Peyer's patch (tissue), 4 donors: ENCODE measurements at regions not wholly inside any gene's neighbourhood (a gene's known extent, or its start where the extent isn't known, plus 50 kb on each side); places are given as distances from the start of the nearest gene placed in this dataset.

Experiments used
- DNase-seq, 3 donors: peaks; one replicate each; pipeline ENCODE4 v3.0.0-alpha.2; 2017 to 2019
- H3K27ac ChIP-seq, 4 donors: fragments of 200-600 bp; sonication (generic); one replicate each; pipeline ENCODE4 v1.5.1; 2016 to 2019
- H3K27me3 ChIP-seq, 2 donors: fragments of 200-600 bp; sonication (generic); one replicate each; pipeline ENCODE4 v1.5.1; 2019
- H3K36me3 ChIP-seq, 3 donors: fragments of 200-600 bp; sonication (generic); one replicate each; pipeline ENCODE4 v1.5.1; 2016 to 2019
- H3K4me1 ChIP-seq, 4 donors: fragments of 200-600 bp; sonication (generic); one replicate each; pipeline ENCODE4 v1.5.1; 2016 to 2019
- H3K4me3 ChIP-seq, 4 donors: fragments of 200-600 bp; sonication (generic); 1 replicate in 3 of 4; 2 replicates in 1 of 4; pipeline ENCODE4 v1.5.1; 2016 to 2019; ENCODE audit warnings: mild to moderate bottlenecking in 1 of 4
- H3K9me3 ChIP-seq, 4 donors: fragments of 200-600 bp; sonication (generic); one replicate each; pipeline ENCODE4 v1.5.1; 2016 to 2019; ENCODE audit warnings: mild to moderate bottlenecking in 1 of 4
- CTCF ChIP-seq, 6 experiments: fragments of 450-650 bp in 4 of 6; fragments of 200-600 bp in 2 of 6; sonication (generic) in 1 of 6; IDR thresholded peaks; one replicate each; pipeline ENCODE4 v1.5.1; 2017 to 2019; ENCODE audit warnings: antibody characterized with exemption in 6 of 6, mild to moderate bottlenecking in 3 of 6, moderate library complexity in 1 of 6
- POLR2A ChIP-seq, 2 donors: fragments of 450-650 bp; IDR thresholded peaks; one replicate each; pipeline ENCODE4 v1.5.1; 2017; ENCODE audit warnings: antibody characterized with exemption in 2 of 2, mild to moderate bottlenecking in 2 of 2, moderate library complexity in 2 of 2

DNA sequence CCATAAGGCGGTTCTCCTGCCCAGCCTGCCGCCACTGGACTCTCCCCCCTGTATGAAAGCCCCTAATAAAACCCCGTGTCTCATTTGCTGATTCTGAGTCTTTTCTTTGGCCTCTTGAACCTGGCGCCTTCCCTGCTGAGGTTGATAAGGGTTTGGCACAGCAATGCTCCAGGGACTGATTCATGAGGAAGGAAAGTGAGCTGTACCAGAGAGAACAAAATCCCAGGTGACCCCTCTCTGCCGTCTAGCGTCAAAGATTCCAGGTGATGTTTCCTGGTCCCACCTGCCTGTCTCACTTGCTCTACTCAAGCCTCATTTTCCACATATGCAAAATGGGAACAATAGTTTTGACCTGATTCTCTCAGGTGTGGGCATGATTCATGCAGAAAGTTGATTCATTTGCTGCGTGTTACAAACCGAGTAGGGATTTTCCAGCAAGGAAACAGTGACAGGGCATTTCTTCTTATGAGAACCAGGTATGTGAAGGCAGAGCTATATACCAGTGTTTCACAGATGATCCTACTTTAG lies 730.6 kb upstream of the IGFBP3 start:
- peak overlapping the region in 3 of 4 donors; percentile 56 to 89 (median 86) for H3K27ac ChIP-seq
- no peaks in the 10 kb centered on the region for H3K9me3 ChIP-seq
- no peaks in the 10 kb centered on the region for H3K27me3 ChIP-seq
- H3K4me1 ChIP-seq = peaks cover 0 to 7% (median 0%) of the 10 kb centered on the region in 4 donors
- H3K4me3 ChIP-seq = no peak overlapping the region
- DNase-seq = peak in 2 of 3 donors; percentile 70 to 76
- TF ChIP-seq POLR2A (IDR thresholded peaks at IDR 0.05) (no peak), CTCF (IDR thresholded peaks at IDR 0.05) (peak in 1 of 6 experiments; percentile 10)
- H3K36me3 ChIP-seq = no peaks in the 10 kb centered on the region

DNA sequence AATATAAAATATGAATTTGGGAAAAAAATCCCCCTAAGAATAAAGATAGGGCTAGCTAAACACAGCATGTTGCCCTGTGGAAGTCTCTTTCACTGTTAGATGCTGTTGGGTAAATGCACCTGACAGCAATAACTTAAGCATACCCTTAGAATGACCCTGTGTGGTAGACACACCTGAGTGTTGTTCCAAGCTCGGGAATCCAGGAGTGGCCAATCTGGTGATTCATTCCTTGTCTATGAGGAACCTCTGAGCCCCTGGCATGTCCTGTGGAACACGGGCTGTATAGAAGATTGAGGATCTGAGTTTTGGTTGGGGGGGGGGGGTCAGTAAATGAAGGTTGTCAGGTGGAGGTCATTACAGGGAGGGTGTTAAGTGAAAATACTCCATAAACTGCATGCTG lies 730.0 kb upstream of the IGFBP3 start:
- no peaks in the 10 kb centered on the region for H3K27me3 ChIP-seq
- DNase-seq = peak in 1 of 3 donors; percentile 79
- peaks cover 0 to 7% (median 0%) of the 10 kb centered on the region in 4 donors for H3K4me1 ChIP-seq
- no peak overlapping the region for H3K4me3 ChIP-seq
- H3K9me3 ChIP-seq = no peaks in the 10 kb centered on the region
- peak overlapping the region in 3 of 4 donors; percentile 56 to 89 (median 86) for H3K27ac ChIP-seq
- no peaks in the 10 kb centered on the region for H3K36me3 ChIP-seq
- TF ChIP-seq CTCF (IDR thresholded peaks at IDR 0.05) (no peak), POLR2A (IDR thresholded peaks at IDR 0.05) (no peak)

DNA sequence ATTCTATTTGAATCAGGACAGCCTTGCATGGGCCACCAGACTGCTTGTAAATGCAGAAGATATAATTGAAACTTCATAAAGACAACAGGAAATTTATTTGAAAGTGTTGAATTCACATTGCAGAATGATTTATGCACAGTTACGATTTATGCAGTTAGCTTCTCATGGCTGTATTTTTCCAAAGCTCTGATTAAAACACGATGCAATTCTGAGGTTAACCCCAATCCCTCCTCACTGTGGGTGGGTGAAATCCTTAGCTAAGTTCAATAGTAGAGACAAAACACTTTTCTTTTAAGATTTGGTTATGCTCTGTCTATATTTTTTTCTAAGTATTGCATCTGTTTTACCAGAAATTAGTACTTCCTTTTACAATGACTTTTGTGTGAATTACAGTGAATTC lies 728.8 kb upstream of the IGFBP3 start:
- no peaks in the 10 kb centered on the region for H3K27me3 ChIP-seq
- no peak for DNase-seq
- no peaks in the 10 kb centered on the region for H3K9me3 ChIP-seq
- H3K4me3 ChIP-seq = no peak overlapping the region
- no peaks in the 10 kb centered on the region for H3K36me3 ChIP-seq
- TF ChIP-seq POLR2A (IDR thresholded peaks at IDR 0.05) = no peak
- TF ChIP-seq CTCF (IDR thresholded peaks at IDR 0.05) = no peak
- no peak overlapping the region for H3K27ac ChIP-seq
- peaks cover 0 to 7% (median 0%) of the 10 kb centered on the region in 4 donors for H3K4me1 ChIP-seq

DNA sequence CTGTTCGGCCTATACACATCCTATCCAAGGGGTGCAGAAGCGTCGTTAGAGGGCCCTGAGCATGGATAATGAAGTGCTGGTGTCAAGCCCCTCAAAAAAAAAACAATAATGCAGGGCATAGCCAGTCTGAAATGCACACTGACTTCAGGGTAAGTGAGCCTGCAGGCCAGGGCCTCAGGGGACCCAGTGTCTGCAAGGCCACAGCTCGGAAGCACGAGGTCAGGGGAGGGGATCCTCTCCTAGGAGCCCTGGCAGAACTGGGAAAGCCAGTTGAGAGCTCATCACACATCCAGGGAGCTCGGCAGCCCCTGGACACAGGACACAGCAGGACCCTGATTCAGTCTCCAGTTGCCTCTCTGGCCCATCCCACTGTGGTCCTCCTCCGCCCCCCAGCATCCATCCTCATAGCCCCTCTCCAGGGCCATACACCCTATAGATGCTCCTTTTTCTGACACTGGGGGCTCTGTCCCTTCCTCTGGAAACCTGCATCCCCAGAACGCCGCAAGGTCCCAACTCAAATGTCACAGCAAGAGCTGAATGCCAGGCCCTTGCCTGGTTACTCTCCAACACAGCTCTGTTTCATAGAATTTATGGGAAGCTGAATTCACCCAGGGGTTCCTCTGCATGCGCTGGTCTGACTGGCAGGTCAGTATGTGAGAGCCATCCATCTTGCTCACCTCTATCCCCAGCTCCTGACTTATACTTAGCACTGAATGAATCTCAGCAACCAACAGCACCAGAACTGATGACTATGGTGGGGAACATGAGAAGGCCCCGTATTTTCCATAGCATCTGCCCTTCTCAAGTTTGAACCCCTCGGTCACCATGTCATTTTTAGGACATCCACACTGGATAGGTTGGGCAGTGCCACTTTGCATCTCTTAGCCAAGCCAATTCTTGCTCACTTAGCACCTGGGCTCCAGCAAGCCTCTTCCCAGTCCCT lies 717.0 kb upstream of the IGFBP3 start:
- no peak for TF ChIP-seq CTCF (IDR thresholded peaks at IDR 0.05)
- no peak for TF ChIP-seq POLR2A (IDR thresholded peaks at IDR 0.05)
- no peak overlapping the region for H3K4me3 ChIP-seq
- H3K4me1 ChIP-seq = no peaks in the 10 kb centered on the region
- no peaks in the 10 kb centered on the region for H3K9me3 ChIP-seq
- no peaks in the 10 kb centered on the region for H3K27me3 ChIP-seq
- no peak for DNase-seq
- no peaks in the 10 kb centered on the region for H3K36me3 ChIP-seq
- no peak overlapping the region for H3K27ac ChIP-seq

DNA sequence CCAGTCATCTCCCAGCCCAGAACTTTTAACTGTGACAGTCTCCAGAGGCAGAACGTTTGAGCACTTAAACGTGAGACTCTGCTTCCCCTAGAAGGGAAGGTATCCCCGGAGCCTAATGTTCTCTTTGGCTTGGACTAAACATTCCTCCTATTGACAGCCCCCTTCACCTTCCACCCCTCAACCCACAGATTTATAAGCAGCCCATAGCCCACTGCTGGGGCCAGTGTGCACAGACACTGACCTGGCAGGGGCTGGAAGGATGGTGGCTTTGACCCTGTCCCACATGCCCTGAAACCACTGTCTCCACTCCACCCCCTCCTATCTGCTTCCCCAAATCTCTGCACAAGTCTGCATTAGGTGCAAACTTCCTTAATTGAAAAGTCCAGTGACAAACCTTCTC lies 715.0 kb upstream of the IGFBP3 start:
- Histone ChIP-seq H3K27ac (no peak overlapping the region), H3K36me3 (no peaks in the 10 kb centered on the region), H3K27me3 (no peaks in the 10 kb centered on the region), H3K4me3 (no peak overlapping the region), H3K4me1 (no peaks in the 10 kb centered on the region), H3K9me3 (no peaks in the 10 kb centered on the region)
- DNase-seq = no peak
- TF ChIP-seq POLR2A (IDR thresholded peaks at IDR 0.05) (no peak), CTCF (IDR thresholded peaks at IDR 0.05) (no peak)
